ENCODE measurements at regions not wholly inside any gene's neighbourhood (a gene's known extent, or its start where the extent isn't known, plus 50 kb on each side); places are given as distances from the start of the nearest gene placed in this dataset.
"Not testable (repeated sequence)": the region's sequence is repeated elsewhere in the genome, so short reads cannot be mapped to it uniquely, and the experiment has no call there.

DNA sequence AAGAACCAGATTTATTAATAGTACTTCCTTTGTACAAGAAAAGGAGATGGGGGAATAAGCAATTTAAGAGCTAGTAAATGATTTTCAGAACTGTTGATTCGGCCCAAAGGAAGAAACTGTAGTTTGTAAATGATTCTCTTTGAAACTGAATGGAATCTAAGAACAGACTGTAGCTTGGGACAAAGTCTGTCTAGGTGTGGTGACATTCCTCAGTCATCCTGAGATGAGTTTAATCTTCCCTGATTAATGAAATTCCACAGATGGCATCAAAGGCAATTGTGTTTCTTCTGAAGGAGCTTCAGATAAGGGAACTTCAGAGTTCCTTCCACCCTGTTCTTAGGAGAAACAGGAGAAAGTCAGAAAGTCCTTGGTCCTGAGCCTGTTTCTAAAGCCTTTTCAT is 2095.9 kb downstream of the LRRC4C start:
- Mint-ChIP-seq H3K4me1 (peaks cover 10 to 41% (median 14%) of the 10 kb centered on the region in 4 donors), H3K4me3 (no peak overlapping the region), H3K36me3 (no peaks in the 10 kb centered on the region), H3K27me3 (no peaks in the 10 kb centered on the region), H3K27ac (no peak overlapping the region), H3K9me3 (peaks cover 0 to 4% (median 0%) of the 10 kb centered on the region in 7 donors)
- H3K4me3 ChIP-seq (ENCODE audit: low read depth, low read length), result no peak overlapping the region
- H3K27ac ChIP-seq (ENCODE audit: insufficient read depth, low read length, poor library complexity, severe bottlenecking), result no peak overlapping the region
- H3K4me1 ChIP-seq (ENCODE audit: control insufficient read depth, insufficient read depth, low read length, poor library complexity, severe bottlenecking), result peaks cover 11% of the 10 kb centered on the region
- no peaks in the 10 kb centered on the region for H3K36me3 ChIP-seq (ENCODE audit: control insufficient read depth, insufficient read depth, low read length)
- ATAC-seq (ENCODE audit: low read depth in 2 of 2) (no peak), DNase-seq (no peak)
- no peaks in the 10 kb centered on the region for H3K27me3 ChIP-seq (ENCODE audit: control insufficient read depth, insufficient read depth, low read length)
- H3K9me3 ChIP-seq (ENCODE audit: control insufficient read depth in 2 of 2, low read length in 2 of 2), result no peaks in the 10 kb centered on the region

DNA sequence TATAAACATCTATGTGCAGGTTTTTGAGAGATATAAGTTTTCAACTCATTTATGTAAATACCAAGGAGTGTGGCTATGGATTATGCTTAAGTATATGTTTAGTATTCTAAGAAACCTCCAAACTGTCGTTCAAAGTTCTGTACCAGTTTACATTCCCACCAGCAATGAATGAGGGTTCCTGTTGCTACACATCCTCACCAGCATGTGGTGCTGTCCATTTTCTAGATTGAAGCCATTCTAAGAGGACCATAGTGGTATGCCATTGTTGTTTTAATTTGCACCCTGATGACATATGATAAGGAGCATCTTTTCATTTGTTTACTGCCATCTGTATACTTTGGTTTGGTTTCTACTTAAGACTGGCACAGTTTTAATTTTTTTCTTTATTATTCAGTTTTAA is 2097.9 kb downstream of the LRRC4C start:
- H3K9me3 ChIP-seq (ENCODE audit: control insufficient read depth in 2 of 2, low read length in 2 of 2), result no peaks in the 10 kb centered on the region
- DNase-seq, result no peak
- H3K36me3 Mint-ChIP-seq, result no peaks in the 10 kb centered on the region
- H3K27me3 ChIP-seq (ENCODE audit: control insufficient read depth, insufficient read depth, low read length), result no peaks in the 10 kb centered on the region
- no peak overlapping the region for H3K4me3 Mint-ChIP-seq
- no peak for ATAC-seq (ENCODE audit: low read depth in 2 of 2)
- H3K27ac ChIP-seq (ENCODE audit: insufficient read depth, low read length, poor library complexity, severe bottlenecking), result no peak overlapping the region
- no peaks in the 10 kb centered on the region for H3K27me3 Mint-ChIP-seq
- H3K4me1 Mint-ChIP-seq, result peaks cover 2 to 22% (median 7%) of the 10 kb centered on the region in 4 donors
- peaks cover 0 to 4% (median 0%) of the 10 kb centered on the region in 7 donors for H3K9me3 Mint-ChIP-seq
- no peaks in the 10 kb centered on the region for H3K4me1 ChIP-seq (ENCODE audit: control insufficient read depth, insufficient read depth, low read length, poor library complexity, severe bottlenecking)
- no peaks in the 10 kb centered on the region for H3K36me3 ChIP-seq (ENCODE audit: control insufficient read depth, insufficient read depth, low read length)
- no peak overlapping the region for H3K27ac Mint-ChIP-seq
- H3K4me3 ChIP-seq (ENCODE audit: low read depth, low read length), result no peak overlapping the region

DNA sequence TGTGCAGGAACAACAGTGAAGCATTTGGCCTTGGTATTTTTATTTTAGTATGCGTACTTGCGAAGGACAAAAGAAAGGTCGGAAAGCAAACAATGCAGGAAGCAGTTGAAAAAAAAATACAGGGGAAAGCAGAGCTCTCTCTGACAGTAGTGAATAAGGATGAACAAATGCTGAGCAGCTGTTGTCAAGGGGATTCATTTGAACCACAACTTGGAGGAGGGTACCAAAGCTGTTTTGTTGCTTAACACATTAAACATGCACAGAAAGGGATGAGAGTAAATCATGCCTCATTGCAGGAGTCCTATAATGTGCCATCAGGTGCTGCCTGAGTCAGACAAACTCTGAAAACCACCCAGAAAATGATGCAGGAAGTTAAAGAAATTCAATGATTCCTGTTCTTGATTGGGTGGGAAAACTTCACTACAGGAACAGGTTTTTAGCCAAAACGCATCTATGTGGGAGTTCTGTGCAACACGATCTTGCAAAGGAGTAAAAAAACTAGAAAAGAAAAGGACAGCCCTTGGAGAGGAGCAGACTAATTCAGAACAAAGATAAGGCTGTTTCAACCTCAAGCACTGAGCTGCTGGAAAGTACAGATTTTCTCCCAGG is 2113.5 kb downstream of the LRRC4C start:
- Mint-ChIP-seq H3K4me3 (no peak overlapping the region), H3K4me1 (no peaks in the 10 kb centered on the region), H3K9me3 (peaks cover 0 to 5% (median 0%) of the 10 kb centered on the region in 7 donors), H3K36me3 (no peaks in the 10 kb centered on the region), H3K27ac (no peak overlapping the region), H3K27me3 (no peaks in the 10 kb centered on the region)
- no peak for DNase-seq
- Histone ChIP-seq H3K4me3 (ENCODE audit: low read depth, low read length) (no peak overlapping the region), H3K27ac (ENCODE audit: insufficient read depth, low read length, poor library complexity, severe bottlenecking) (no peak overlapping the region), H3K4me1 (ENCODE audit: control insufficient read depth, insufficient read depth, low read length, poor library complexity, severe bottlenecking) (no peaks in the 10 kb centered on the region), H3K36me3 (ENCODE audit: control insufficient read depth, insufficient read depth, low read length) (no peaks in the 10 kb centered on the region), H3K27me3 (ENCODE audit: control insufficient read depth, insufficient read depth, low read length) (no peaks in the 10 kb centered on the region), H3K9me3 (ENCODE audit: control insufficient read depth in 2 of 2, low read length in 2 of 2) (peaks cover 0 to 8% of the 10 kb centered on the region in 2 experiments)
- no peak for ATAC-seq (ENCODE audit: low read depth in 2 of 2)

DNA sequence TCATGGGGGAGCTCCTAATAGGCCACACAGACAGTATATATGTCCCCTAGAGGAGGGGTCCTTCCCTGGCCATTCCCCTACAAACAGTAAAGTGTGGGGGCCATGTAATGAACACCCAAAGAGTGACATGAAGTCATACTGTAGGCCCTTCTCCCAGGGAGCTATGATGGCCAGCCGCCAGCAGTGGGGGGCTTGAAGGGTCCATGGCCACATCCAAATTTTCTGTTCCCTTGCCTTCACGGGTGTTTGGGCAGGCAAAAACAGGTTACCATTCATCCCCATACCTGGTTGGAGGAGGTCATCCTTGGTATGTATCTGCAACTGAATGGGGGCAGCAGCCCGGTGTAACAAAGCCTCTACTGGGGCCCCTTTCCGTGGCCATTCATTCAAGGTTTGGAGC is 2118.0 kb downstream of the LRRC4C start:
- Histone ChIP-seq H3K36me3 (ENCODE audit: control insufficient read depth, insufficient read depth, low read length) (no peaks in the 10 kb centered on the region), H3K9me3 (ENCODE audit: control insufficient read depth in 2 of 2, low read length in 2 of 2) (peaks cover 1 to 11% of the 10 kb centered on the region in 2 experiments), H3K27me3 (ENCODE audit: control insufficient read depth, insufficient read depth, low read length) (no peaks in the 10 kb centered on the region), H3K4me3 (ENCODE audit: low read depth, low read length) (no peak overlapping the region), H3K4me1 (ENCODE audit: control insufficient read depth, insufficient read depth, low read length, poor library complexity, severe bottlenecking) (no peaks in the 10 kb centered on the region), H3K27ac (ENCODE audit: insufficient read depth, low read length, poor library complexity, severe bottlenecking) (no peak overlapping the region)
- no peak overlapping the region for H3K4me3 Mint-ChIP-seq
- H3K36me3 Mint-ChIP-seq, result no peaks in the 10 kb centered on the region
- H3K27ac Mint-ChIP-seq, result no peak overlapping the region
- ATAC-seq (ENCODE audit: low read depth in 2 of 2), result no peak
- H3K27me3 Mint-ChIP-seq, result no peaks in the 10 kb centered on the region
- H3K4me1 Mint-ChIP-seq, result no peaks in the 10 kb centered on the region
- no peak for DNase-seq
- peaks cover 0 to 14% (median 4%) of the 10 kb centered on the region in 7 donors for H3K9me3 Mint-ChIP-seq

DNA sequence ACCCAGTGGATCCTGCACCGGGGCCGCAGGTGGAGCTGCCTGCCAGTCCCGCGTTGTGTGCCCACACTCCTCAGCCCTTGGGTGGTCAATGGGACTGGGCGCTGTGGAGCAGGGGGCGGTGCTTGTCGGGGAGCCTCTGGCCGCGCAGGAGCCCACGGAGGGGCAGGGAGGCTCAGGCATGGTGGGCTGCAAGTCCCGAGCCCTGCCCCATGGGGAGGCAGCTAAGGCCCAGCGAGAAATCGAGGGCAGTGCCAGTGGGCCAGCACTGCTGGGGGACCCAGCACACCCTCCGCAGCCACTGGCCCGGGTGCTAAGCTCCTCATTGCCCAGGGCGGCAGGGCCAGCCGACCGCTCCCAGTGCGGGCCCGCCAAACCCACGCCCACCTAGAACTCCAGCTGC is 2126.4 kb downstream of the LRRC4C start:
- H3K36me3 Mint-ChIP-seq; H3K9me3 ChIP-seq (ENCODE audit: control insufficient read depth in 2 of 2, low read length in 2 of 2); H3K27me3 ChIP-seq (ENCODE audit: control insufficient read depth, insufficient read depth, low read length); H3K4me3 Mint-ChIP-seq; H3K36me3 ChIP-seq (ENCODE audit: control insufficient read depth, insufficient read depth, low read length); H3K4me1 ChIP-seq (ENCODE audit: control insufficient read depth, insufficient read depth, low read length, poor library complexity, severe bottlenecking); DNase-seq; H3K27me3 Mint-ChIP-seq; H3K4me3 ChIP-seq (ENCODE audit: low read depth, low read length); H3K4me1 Mint-ChIP-seq; H3K27ac Mint-ChIP-seq; H3K27ac ChIP-seq (ENCODE audit: insufficient read depth, low read length, poor library complexity, severe bottlenecking); ATAC-seq (ENCODE audit: low read depth in 2 of 2): not testable (repeated sequence)
- H3K9me3 Mint-ChIP-seq, result peaks cover 2 to 19% (median 6%) of the 10 kb centered on the region in 7 donors

DNA sequence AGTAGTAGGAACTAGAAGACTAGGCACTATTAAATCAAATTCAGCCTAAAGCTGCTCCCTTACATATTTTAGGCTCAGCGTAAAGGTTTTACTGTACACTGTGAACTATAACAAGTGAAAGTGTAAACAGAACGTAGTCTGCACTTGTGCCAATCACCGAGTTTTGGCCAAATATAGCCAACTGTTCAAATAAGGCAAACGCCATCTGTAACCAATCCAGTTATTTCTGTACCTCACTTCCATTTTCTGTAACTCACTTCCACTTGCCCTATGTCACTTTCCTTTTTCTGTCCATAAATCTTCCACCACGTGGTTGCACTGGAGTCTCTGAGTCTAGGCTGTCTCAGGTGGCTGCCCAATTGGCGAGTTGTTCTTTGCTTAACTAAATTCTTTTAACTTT is 2132.2 kb downstream of the LRRC4C start:
- H3K36me3 ChIP-seq (ENCODE audit: control insufficient read depth, insufficient read depth, low read length), result no peaks in the 10 kb centered on the region
- peaks cover 0 to 1% of the 10 kb centered on the region in 2 experiments for H3K9me3 ChIP-seq (ENCODE audit: control insufficient read depth in 2 of 2, low read length in 2 of 2)
- peaks cover 0 to 10% (median 4%) of the 10 kb centered on the region in 7 donors for H3K9me3 Mint-ChIP-seq

DNA sequence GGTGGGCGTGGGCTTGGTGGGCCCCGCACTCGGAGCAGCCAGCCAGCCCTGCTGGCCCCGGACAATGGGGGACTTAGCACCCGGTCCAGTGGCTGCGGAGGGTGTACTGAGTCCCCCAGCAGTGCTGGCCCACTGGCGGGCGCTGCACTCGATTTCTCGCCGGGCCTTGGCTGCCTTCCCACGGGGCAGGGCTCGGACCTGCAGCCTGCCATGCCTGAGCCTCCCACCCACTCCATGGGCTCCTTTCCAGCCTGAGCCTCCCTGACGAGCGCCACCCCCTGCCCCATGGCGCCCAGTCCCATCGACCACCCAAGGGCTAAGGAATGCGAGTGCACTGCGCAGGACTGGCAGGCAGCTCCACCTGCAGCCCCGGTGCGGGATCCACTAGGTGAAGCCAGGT is 2147.6 kb downstream of the LRRC4C start:
- not testable (repeated sequence) for H3K9me3 ChIP-seq (ENCODE audit: control insufficient read depth in 2 of 2, low read length in 2 of 2); H3K4me3 Mint-ChIP-seq; H3K27ac Mint-ChIP-seq; H3K4me1 Mint-ChIP-seq; H3K27me3 Mint-ChIP-seq; H3K36me3 ChIP-seq (ENCODE audit: control insufficient read depth, insufficient read depth, low read length); ATAC-seq (ENCODE audit: low read depth in 2 of 2); H3K4me3 ChIP-seq (ENCODE audit: low read depth, low read length); H3K36me3 Mint-ChIP-seq; H3K27ac ChIP-seq (ENCODE audit: insufficient read depth, low read length, poor library complexity, severe bottlenecking); H3K4me1 ChIP-seq (ENCODE audit: control insufficient read depth, insufficient read depth, low read length, poor library complexity, severe bottlenecking); H3K27me3 ChIP-seq (ENCODE audit: control insufficient read depth, insufficient read depth, low read length); DNase-seq
- peaks cover 0 to 29% (median 7%) of the 10 kb centered on the region in 7 donors for H3K9me3 Mint-ChIP-seq

More for the DNA sequence above, 2132.2 kb downstream of the LRRC4C start:
- no peak for ATAC-seq (ENCODE audit: low read depth in 2 of 2)
- H3K27ac Mint-ChIP-seq, result no peak overlapping the region
- Histone ChIP-seq H3K4me3 (ENCODE audit: low read depth, low read length) (no peak overlapping the region), H3K4me1 (ENCODE audit: control insufficient read depth, insufficient read depth, low read length, poor library complexity, severe bottlenecking) (no peaks in the 10 kb centered on the region), H3K27me3 (ENCODE audit: control insufficient read depth, insufficient read depth, low read length) (no peaks in the 10 kb centered on the region), H3K27ac (ENCODE audit: insufficient read depth, low read length, poor library complexity, severe bottlenecking) (no peak overlapping the region)
- no peak for DNase-seq
- H3K4me1 Mint-ChIP-seq, result no peaks in the 10 kb centered on the region
- no peaks in the 10 kb centered on the region for H3K27me3 Mint-ChIP-seq
- no peak overlapping the region for H3K4me3 Mint-ChIP-seq
- H3K36me3 Mint-ChIP-seq, result no peaks in the 10 kb centered on the region

DNA sequence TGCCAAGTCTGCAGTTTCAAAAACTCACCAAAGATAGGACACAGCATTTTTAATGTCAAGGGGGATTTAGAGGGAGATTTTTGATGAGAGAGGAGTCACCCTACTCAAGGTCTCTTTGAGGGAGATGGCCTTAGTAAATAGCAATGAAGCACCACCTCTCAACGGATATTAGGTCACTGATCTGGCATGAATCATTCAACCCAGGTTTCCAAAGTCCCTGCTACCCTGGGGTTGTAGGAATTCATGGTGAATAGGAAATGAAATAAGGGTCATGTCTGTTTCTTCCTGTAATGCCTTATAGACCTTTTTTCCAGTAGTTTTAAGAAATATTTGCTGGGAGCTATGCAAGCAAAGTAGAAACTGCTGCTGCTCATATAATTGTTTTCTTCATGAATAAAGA is 2154.9 kb downstream of the LRRC4C start:
- H3K27ac Mint-ChIP-seq, result no peak overlapping the region
- Histone ChIP-seq H3K36me3 (ENCODE audit: control insufficient read depth, insufficient read depth, low read length) (no peaks in the 10 kb centered on the region), H3K27ac (ENCODE audit: insufficient read depth, low read length, poor library complexity, severe bottlenecking) (no peak overlapping the region), H3K4me3 (ENCODE audit: low read depth, low read length) (no peak overlapping the region), H3K27me3 (ENCODE audit: control insufficient read depth, insufficient read depth, low read length) (no peaks in the 10 kb centered on the region), H3K9me3 (ENCODE audit: control insufficient read depth in 2 of 2, low read length in 2 of 2) (no peaks in the 10 kb centered on the region), H3K4me1 (ENCODE audit: control insufficient read depth, insufficient read depth, low read length, poor library complexity, severe bottlenecking) (no peaks in the 10 kb centered on the region)
- no peaks in the 10 kb centered on the region for H3K36me3 Mint-ChIP-seq
- ATAC-seq (ENCODE audit: low read depth in 2 of 2) (no peak), DNase-seq (no peak)
- H3K4me1 Mint-ChIP-seq, result no peaks in the 10 kb centered on the region
- peaks cover 0 to 17% (median 7%) of the 10 kb centered on the region in 7 donors for H3K9me3 Mint-ChIP-seq
- no peaks in the 10 kb centered on the region for H3K27me3 Mint-ChIP-seq
- no peak overlapping the region for H3K4me3 Mint-ChIP-seq
